ENCODE measurements at regions not wholly inside any gene's neighbourhood (a gene's known extent, or its start where the extent isn't known, plus 50 kb on each side); places are given as distances from the start of the nearest gene placed in this dataset.

DNA sequence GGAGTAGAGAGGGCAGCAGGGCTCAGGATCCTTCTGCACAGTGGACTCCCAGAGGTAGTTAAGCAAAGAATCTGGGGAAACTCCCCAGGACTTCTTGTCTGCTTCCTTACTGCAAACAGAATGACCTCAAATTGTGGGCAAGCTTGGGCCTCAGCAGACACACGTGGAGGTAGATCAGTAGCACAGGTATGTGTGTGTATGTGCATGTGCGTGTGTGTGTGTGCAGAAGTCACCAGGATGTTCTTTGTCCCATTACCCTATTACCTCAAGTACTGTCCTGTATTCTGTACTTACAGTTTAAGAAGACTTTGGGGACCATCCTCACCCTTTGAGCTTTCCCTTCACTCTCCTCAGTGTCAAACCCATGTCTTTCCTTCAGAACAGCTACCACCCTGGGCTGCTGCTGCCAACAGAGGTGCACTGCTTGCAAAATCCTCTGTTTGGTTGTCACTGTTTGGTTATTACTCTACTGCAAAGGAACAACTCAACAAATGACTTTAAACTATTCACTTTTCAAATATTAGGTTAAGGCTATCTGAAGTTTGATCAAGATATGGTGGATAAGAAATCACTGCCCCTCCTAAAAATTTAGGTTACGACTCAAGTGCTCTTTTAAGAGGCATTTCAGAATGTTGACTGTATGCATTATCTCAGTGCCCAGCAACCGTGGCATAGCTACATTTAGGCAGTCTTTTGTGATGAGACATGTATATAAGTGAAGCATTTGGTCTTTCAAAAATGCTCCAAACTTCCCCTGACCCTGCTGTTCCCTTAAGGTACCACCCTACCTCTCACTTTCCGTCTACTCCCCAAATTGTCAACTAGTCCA, 78.2 kb upstream of the MBIP start:
- Histone ChIP-seq H3K27me3 (ENCODE audit: low read depth) (no peaks in the 10 kb centered on the region), H3K27ac (peak overlapping the region; percentile 51), H3K36me3 (no peaks in the 10 kb centered on the region), H3K9me3 (no peaks in the 10 kb centered on the region), H3K4me3 (no peak overlapping the region), H3K4me1 (no peaks in the 10 kb centered on the region)
- TF ChIP-seq CTCF (IDR thresholded peaks at IDR 0.05): no peak
- DNase-seq: no peak
- intact Hi-C loops (cut with DNase I): no loop called here
- ATAC-seq: peak; percentile 66 to 93

GRCh38 chr14:36397357-36397756, 76.9 kb upstream of the MBIP start:
- Histone ChIP-seq H3K4me1 (no peaks in the 10 kb centered on the region), H3K27me3 (ENCODE audit: low read depth) (no peaks in the 10 kb centered on the region), H3K9me3 (no peaks in the 10 kb centered on the region), H3K4me3 (no peak overlapping the region), H3K27ac (peak overlapping the region; percentile 51), H3K36me3 (no peaks in the 10 kb centered on the region)
- ATAC-seq (no peak), DNase-seq (no peak)
- intact Hi-C loops (cut with DNase I): no loop called here
- no peak for TF ChIP-seq CTCF (IDR thresholded peaks at IDR 0.05)

- H3K4me1 ChIP-seq: no peaks in the 10 kb centered on the region
- intact Hi-C loops (cut with DNase I): no loop called here
- ATAC-seq: no peak
Measured at GRCh38 chr14:36396798-36397197, 76.4 kb upstream of the MBIP start.

GRCh38 chr14:36394593-36394992, 74.2 kb upstream of the MBIP start:
- H3K36me3 ChIP-seq: no peaks in the 10 kb centered on the region
- DNase-seq: no peak
- H3K27ac ChIP-seq: no peak overlapping the region
- no peak for TF ChIP-seq CTCF (IDR thresholded peaks at IDR 0.05)
- H3K27me3 ChIP-seq (ENCODE audit: low read depth): no peaks in the 10 kb centered on the region
- ATAC-seq: no peak
- no peaks in the 10 kb centered on the region for H3K4me1 ChIP-seq
- intact Hi-C loops (cut with DNase I): no loop called here
- no peak overlapping the region for H3K4me3 ChIP-seq
- H3K9me3 ChIP-seq: no peaks in the 10 kb centered on the region

More at GRCh38 chr14:36396798-36397197, 76.4 kb upstream of the MBIP start:
- no peak for TF ChIP-seq CTCF (IDR thresholded peaks at IDR 0.05)
- H3K27ac ChIP-seq: peak overlapping the region; percentile 8
- no peaks in the 10 kb centered on the region for H3K36me3 ChIP-seq
- no peak for DNase-seq
- no peaks in the 10 kb centered on the region for H3K27me3 ChIP-seq (ENCODE audit: low read depth)
- no peaks in the 10 kb centered on the region for H3K9me3 ChIP-seq
- no peak overlapping the region for H3K4me3 ChIP-seq

DNA sequence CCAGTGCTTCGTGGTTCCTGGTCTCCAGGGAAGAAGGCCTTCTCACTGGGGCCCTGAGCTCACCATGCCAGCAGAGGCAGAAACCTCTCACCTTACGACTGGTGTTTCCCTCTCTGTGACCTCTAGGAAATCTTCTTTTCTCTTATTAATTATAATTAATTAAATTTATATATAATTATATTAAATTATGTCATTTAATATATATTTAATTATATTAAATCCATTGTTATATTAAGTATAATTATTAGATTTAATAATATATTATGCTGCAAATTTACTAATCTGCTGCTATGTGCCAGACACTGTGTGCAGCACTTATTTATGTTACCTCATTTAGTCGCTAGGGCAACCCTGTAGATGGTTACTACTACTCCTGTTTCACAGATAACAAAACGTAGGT, 70.3 kb upstream of the MBIP start:
- H3K4me1 ChIP-seq: no peaks in the 10 kb centered on the region
- intact Hi-C loops (cut with DNase I): no loop called here
- no peak for TF ChIP-seq CTCF (IDR thresholded peaks at IDR 0.05)
- H3K4me3 ChIP-seq: no peak overlapping the region
- no peaks in the 10 kb centered on the region for H3K9me3 ChIP-seq
- DNase-seq: no peak
- no peak for ATAC-seq
- no peaks in the 10 kb centered on the region for H3K27me3 ChIP-seq (ENCODE audit: low read depth)
- H3K27ac ChIP-seq: no peak overlapping the region
- no peaks in the 10 kb centered on the region for H3K36me3 ChIP-seq
